ENCODE measurements at regions not wholly inside any gene's neighbourhood (a gene's known extent, or its start where the extent isn't known, plus 50 kb on each side); places are given as distances from the start of the nearest gene placed in this dataset.

- Histone ChIP-seq H3K27ac (ENCODE audit: low read depth in 1 of 2, low read length in 2 of 2) (no peak overlapping the region), H3K27me3 (ENCODE audit: control insufficient read depth in 4 of 4, insufficient read depth in 4 of 4, low read length in 3 of 4) (no peaks in the 10 kb centered on the region), H3K9me3 (ENCODE audit: control insufficient read depth in 4 of 4, low read length in 3 of 4) (no peaks in the 10 kb centered on the region), H3K4me1 (ENCODE audit: control insufficient read depth in 4 of 4, insufficient read depth in 4 of 4, low read length in 3 of 4) (peaks cover 0 to 12% (median 4%) of the 10 kb centered on the region in 4 donors), H3K4me3 (ENCODE audit: low read depth in 1 of 3, low read length in 3 of 3) (no peak overlapping the region), H3K36me3 (ENCODE audit: control insufficient read depth in 4 of 4, insufficient read depth in 3 of 4, low read depth in 1 of 4, low read length in 3 of 4) (no peaks in the 10 kb centered on the region), H3K9ac (ENCODE audit: low read depth in 1 of 2, low read length in 2 of 2) (no peak overlapping the region)
- DNase-seq (ENCODE audit: low spot score) = no peak
- 91% methylated on average over 7 of the region's 7 CpGs for WGBS
- TF ChIP-seq YY1 (IDR thresholded peaks at IDR 0.05) (no peak), REST (IDR thresholded peaks at IDR 0.05) (no peak), HNF4A (conservative IDR thresholded peaks at IDR 0.05) (no peak), EGR1 (IDR thresholded peaks at IDR 0.05; ENCODE audit: low read depth in 2 of 2) (no peak), RXRA (IDR thresholded peaks at IDR 0.05) (no peak), GABPA (IDR thresholded peaks at IDR 0.05 in 1 of 2, conservative IDR thresholded peaks at IDR 0.05 in 1 of 2) (no peak), HNF4G (IDR thresholded peaks at IDR 0.05) (no peak), CTCF (IDR thresholded peaks at IDR 0.05; ENCODE audit: low read depth, low read length, missing input control) (no peak), RAD21 (IDR thresholded peaks at IDR 0.05) (no peak)
Measured at GRCh38 chr2:16112251-16112971, 172.1 kb downstream of the MYCN start.

- peaks cover 0 to 12% (median 4%) of the 10 kb centered on the region in 4 donors for H3K4me1 ChIP-seq (ENCODE audit: control insufficient read depth in 4 of 4, insufficient read depth in 4 of 4, low read length in 3 of 4)
- no peaks in the 10 kb centered on the region for H3K36me3 ChIP-seq (ENCODE audit: control insufficient read depth in 4 of 4, insufficient read depth in 3 of 4, low read depth in 1 of 4, low read length in 3 of 4)
- WGBS = 95% methylated on average over 7 of the region's 7 CpGs
- H3K27ac ChIP-seq (ENCODE audit: low read depth in 1 of 2, low read length in 2 of 2) = no peak overlapping the region
- no peaks in the 10 kb centered on the region for H3K27me3 ChIP-seq (ENCODE audit: control insufficient read depth in 4 of 4, insufficient read depth in 4 of 4, low read length in 3 of 4)
- no peak overlapping the region for H3K4me3 ChIP-seq (ENCODE audit: low read depth in 1 of 3, low read length in 3 of 3)
- no peak for DNase-seq (ENCODE audit: low spot score)
- no peak overlapping the region for H3K9ac ChIP-seq (ENCODE audit: low read depth in 1 of 2, low read length in 2 of 2)
- no peaks in the 10 kb centered on the region for H3K9me3 ChIP-seq (ENCODE audit: control insufficient read depth in 4 of 4, low read length in 3 of 4)
- TF ChIP-seq JUND (IDR thresholded peaks at IDR 0.05) = no peak
- TF ChIP-seq MAX (IDR thresholded peaks at IDR 0.05) = no peak
- no peak for TF ChIP-seq NR2F2 (IDR thresholded peaks at IDR 0.05)
- no peak for TF ChIP-seq ATF3 (IDR thresholded peaks at IDR 0.05)
- no peak for TF ChIP-seq REST (IDR thresholded peaks at IDR 0.05)
- no peak for TF ChIP-seq TAF1 (conservative IDR thresholded peaks at IDR 0.05)
- TF ChIP-seq RAD21 (IDR thresholded peaks at IDR 0.05) = no peak
- TF ChIP-seq CTCF (IDR thresholded peaks at IDR 0.05; ENCODE audit: low read depth, low read length, missing input control) = no peak
- no peak for TF ChIP-seq RXRA (IDR thresholded peaks at IDR 0.05)
- no peak for TF ChIP-seq FOXA2 (IDR thresholded peaks at IDR 0.05)
- no peak for TF ChIP-seq ZBTB33 (IDR thresholded peaks at IDR 0.05)
- no peak for TF ChIP-seq GABPA (IDR thresholded peaks at IDR 0.05 in 1 of 2, conservative IDR thresholded peaks at IDR 0.05 in 1 of 2)
- no peak for TF ChIP-seq SP1 (IDR thresholded peaks at IDR 0.05)
- no peak for TF ChIP-seq FOXA1 (IDR thresholded peaks at IDR 0.05)
- TF ChIP-seq EGR1 (IDR thresholded peaks at IDR 0.05; ENCODE audit: low read depth in 2 of 2) = no peak
Measured at GRCh38 chr2:16111838-16112210, 171.5 kb downstream of the MYCN start.
